ENCODE measurements at regions not wholly inside any gene's neighbourhood (a gene's known extent, or its start where the extent isn't known, plus 50 kb on each side); places are given as distances from the start of the nearest gene placed in this dataset.
"Not testable (repeated sequence)": the region's sequence is repeated elsewhere in the genome, so short reads cannot be mapped to it uniquely, and the experiment has no call there.

GRCh38 chr11:103806130-103806895 is 230.1 kb upstream of the DDI1 start:
- H3K27ac ChIP-seq (ENCODE audit: low read depth, low read length): no peak overlapping the region

GRCh38 chr11:103807806-103808205 is 228.6 kb upstream of the DDI1 start:
- Histone ChIP-seq H3K27ac (ENCODE audit: low read depth, low read length) (no peak overlapping the region), H3K36me3 (ENCODE audit: control insufficient read depth in 3 of 3, insufficient read depth in 3 of 3, low read length in 3 of 3) (no peaks in the 10 kb centered on the region), H3K4me1 (ENCODE audit: control insufficient read depth in 3 of 3, insufficient read depth in 3 of 3, low read length in 3 of 3) (no peaks in the 10 kb centered on the region)

More at GRCh38 chr11:103806130-103806895, 230.1 kb upstream of the DDI1 start:
- Histone ChIP-seq H3K4me3 (ENCODE audit: low read length in 3 of 3) (no peak overlapping the region), H3K9ac (ENCODE audit: low read depth in 1 of 3, low read length in 3 of 3) (no peak overlapping the region), H3K36me3 (ENCODE audit: control insufficient read depth in 3 of 3, insufficient read depth in 3 of 3, low read length in 3 of 3) (no peaks in the 10 kb centered on the region), H3K27me3 (ENCODE audit: control insufficient read depth in 3 of 3, insufficient read depth in 3 of 3, low read length in 3 of 3) (no peaks in the 10 kb centered on the region), H3K9me3 (ENCODE audit: control insufficient read depth in 3 of 3, low read length in 3 of 3) (no peaks in the 10 kb centered on the region), H3K4me1 (ENCODE audit: control insufficient read depth in 3 of 3, insufficient read depth in 3 of 3, low read length in 3 of 3) (no peaks in the 10 kb centered on the region)

GRCh38 chr11:103808252-103808651 is 228.2 kb upstream of the DDI1 start:
- H3K27ac ChIP-seq (ENCODE audit: low read depth, low read length): no peak overlapping the region
- no peaks in the 10 kb centered on the region for H3K36me3 ChIP-seq (ENCODE audit: control insufficient read depth in 3 of 3, insufficient read depth in 3 of 3, low read length in 3 of 3)
- H3K9me3 ChIP-seq (ENCODE audit: control insufficient read depth in 3 of 3, low read length in 3 of 3): no peaks in the 10 kb centered on the region
- no peak overlapping the region for H3K9ac ChIP-seq (ENCODE audit: low read depth in 1 of 3, low read length in 3 of 3)
- H3K27me3 ChIP-seq (ENCODE audit: control insufficient read depth in 3 of 3, insufficient read depth in 3 of 3, low read length in 3 of 3): no peaks in the 10 kb centered on the region
- no peak overlapping the region for H3K4me3 ChIP-seq (ENCODE audit: low read length in 3 of 3)
- no peaks in the 10 kb centered on the region for H3K4me1 ChIP-seq (ENCODE audit: control insufficient read depth in 3 of 3, insufficient read depth in 3 of 3, low read length in 3 of 3)

More at GRCh38 chr11:103807806-103808205, 228.6 kb upstream of the DDI1 start:
- Histone ChIP-seq H3K27me3 (ENCODE audit: control insufficient read depth in 3 of 3, insufficient read depth in 3 of 3, low read length in 3 of 3) (no peaks in the 10 kb centered on the region), H3K4me3 (ENCODE audit: low read length in 3 of 3) (no peak overlapping the region), H3K9ac (ENCODE audit: low read depth in 1 of 3, low read length in 3 of 3) (no peak overlapping the region), H3K9me3 (ENCODE audit: control insufficient read depth in 3 of 3, low read length in 3 of 3) (no peaks in the 10 kb centered on the region)

- Histone ChIP-seq H3K4me3 (ENCODE audit: low read length in 3 of 3) (no peak overlapping the region), H3K4me1 (ENCODE audit: control insufficient read depth in 3 of 3, insufficient read depth in 3 of 3, low read length in 3 of 3) (no peaks in the 10 kb centered on the region), H3K27me3 (ENCODE audit: control insufficient read depth in 3 of 3, insufficient read depth in 3 of 3, low read length in 3 of 3) (no peaks in the 10 kb centered on the region)
Observed at GRCh38 chr11:103811870-103812455, 224.5 kb upstream of the DDI1 start.

GRCh38 chr11:103812680-103813079 is 223.8 kb upstream of the DDI1 start:
- no peak overlapping the region for H3K9ac ChIP-seq (ENCODE audit: low read depth in 1 of 3, low read length in 3 of 3)
- no peaks in the 10 kb centered on the region for H3K9me3 ChIP-seq (ENCODE audit: control insufficient read depth in 3 of 3, low read length in 3 of 3)
- H3K36me3 ChIP-seq (ENCODE audit: control insufficient read depth in 3 of 3, insufficient read depth in 3 of 3, low read length in 3 of 3): no peaks in the 10 kb centered on the region
- no peaks in the 10 kb centered on the region for H3K4me1 ChIP-seq (ENCODE audit: control insufficient read depth in 3 of 3, insufficient read depth in 3 of 3, low read length in 3 of 3)
- no peak overlapping the region for H3K4me3 ChIP-seq (ENCODE audit: low read length in 3 of 3)
- H3K27ac ChIP-seq (ENCODE audit: low read depth, low read length): no peak overlapping the region
- H3K27me3 ChIP-seq (ENCODE audit: control insufficient read depth in 3 of 3, insufficient read depth in 3 of 3, low read length in 3 of 3): no peaks in the 10 kb centered on the region

More at GRCh38 chr11:103811870-103812455, 224.5 kb upstream of the DDI1 start:
- no peak overlapping the region for H3K9ac ChIP-seq (ENCODE audit: low read depth in 1 of 3, low read length in 3 of 3)
- H3K36me3 ChIP-seq (ENCODE audit: control insufficient read depth in 3 of 3, insufficient read depth in 3 of 3, low read length in 3 of 3): no peaks in the 10 kb centered on the region
- H3K9me3 ChIP-seq (ENCODE audit: control insufficient read depth in 3 of 3, low read length in 3 of 3): no peaks in the 10 kb centered on the region
- no peak overlapping the region for H3K27ac ChIP-seq (ENCODE audit: low read depth, low read length)

- H3K4me3 ChIP-seq (ENCODE audit: low read length in 3 of 3); H3K36me3 ChIP-seq (ENCODE audit: control insufficient read depth in 3 of 3, insufficient read depth in 3 of 3, low read length in 3 of 3); H3K4me1 ChIP-seq (ENCODE audit: control insufficient read depth in 3 of 3, insufficient read depth in 3 of 3, low read length in 3 of 3); H3K27me3 ChIP-seq (ENCODE audit: control insufficient read depth in 3 of 3, insufficient read depth in 3 of 3, low read length in 3 of 3); H3K9me3 ChIP-seq (ENCODE audit: control insufficient read depth in 3 of 3, low read length in 3 of 3); H3K9ac ChIP-seq (ENCODE audit: low read depth in 1 of 3, low read length in 3 of 3); H3K27ac ChIP-seq (ENCODE audit: low read depth, low read length): not testable (repeated sequence)
Observed at GRCh38 chr11:103820345-103820744, 216.1 kb upstream of the DDI1 start.

- no peaks in the 10 kb centered on the region for H3K9me3 ChIP-seq (ENCODE audit: control insufficient read depth in 3 of 3, low read length in 3 of 3)
- no peak overlapping the region for H3K27ac ChIP-seq (ENCODE audit: low read depth, low read length)
Observed at GRCh38 chr11:103824116-103824515, 212.3 kb upstream of the DDI1 start.

GRCh38 chr11:103825469-103825868 is 211.0 kb upstream of the DDI1 start:
- Histone ChIP-seq H3K4me1 (ENCODE audit: control insufficient read depth in 3 of 3, insufficient read depth in 3 of 3, low read length in 3 of 3) (no peaks in the 10 kb centered on the region), H3K27me3 (ENCODE audit: control insufficient read depth in 3 of 3, insufficient read depth in 3 of 3, low read length in 3 of 3) (no peaks in the 10 kb centered on the region), H3K36me3 (ENCODE audit: control insufficient read depth in 3 of 3, insufficient read depth in 3 of 3, low read length in 3 of 3) (no peaks in the 10 kb centered on the region), H3K27ac (ENCODE audit: low read depth, low read length) (no peak overlapping the region), H3K9ac (ENCODE audit: low read depth in 1 of 3, low read length in 3 of 3) (no peak overlapping the region), H3K4me3 (ENCODE audit: low read length in 3 of 3) (no peak overlapping the region), H3K9me3 (ENCODE audit: control insufficient read depth in 3 of 3, low read length in 3 of 3) (peaks cover 0 to under 1% (median 0%) of the 10 kb centered on the region in 3 donors)

More at GRCh38 chr11:103824116-103824515, 212.3 kb upstream of the DDI1 start:
- H3K4me3 ChIP-seq (ENCODE audit: low read length in 3 of 3): no peak overlapping the region
- no peaks in the 10 kb centered on the region for H3K4me1 ChIP-seq (ENCODE audit: control insufficient read depth in 3 of 3, insufficient read depth in 3 of 3, low read length in 3 of 3)
- no peak overlapping the region for H3K9ac ChIP-seq (ENCODE audit: low read depth in 1 of 3, low read length in 3 of 3)
- no peaks in the 10 kb centered on the region for H3K36me3 ChIP-seq (ENCODE audit: control insufficient read depth in 3 of 3, insufficient read depth in 3 of 3, low read length in 3 of 3)
- no peaks in the 10 kb centered on the region for H3K27me3 ChIP-seq (ENCODE audit: control insufficient read depth in 3 of 3, insufficient read depth in 3 of 3, low read length in 3 of 3)

- H3K27me3 ChIP-seq (ENCODE audit: control insufficient read depth in 3 of 3, insufficient read depth in 3 of 3, low read length in 3 of 3): no peaks in the 10 kb centered on the region
- no peaks in the 10 kb centered on the region for H3K4me1 ChIP-seq (ENCODE audit: control insufficient read depth in 3 of 3, insufficient read depth in 3 of 3, low read length in 3 of 3)
- H3K36me3 ChIP-seq (ENCODE audit: control insufficient read depth in 3 of 3, insufficient read depth in 3 of 3, low read length in 3 of 3): no peaks in the 10 kb centered on the region
- H3K9me3 ChIP-seq (ENCODE audit: control insufficient read depth in 3 of 3, low read length in 3 of 3): peaks cover 2 to 3% (median 2%) of the 10 kb centered on the region in 3 donors
- no peak overlapping the region for H3K4me3 ChIP-seq (ENCODE audit: low read length in 3 of 3)
- H3K9ac ChIP-seq (ENCODE audit: low read depth in 1 of 3, low read length in 3 of 3): no peak overlapping the region
- H3K27ac ChIP-seq (ENCODE audit: low read depth, low read length): no peak overlapping the region
Observed at GRCh38 chr11:103826856-103827255, 209.6 kb upstream of the DDI1 start.

GRCh38 chr11:103829596-103829995 is 206.8 kb upstream of the DDI1 start:
- H3K9me3 ChIP-seq (ENCODE audit: control insufficient read depth in 3 of 3, low read length in 3 of 3): peaks cover 2 to 4% (median 2%) of the 10 kb centered on the region in 3 donors

More at GRCh38 chr11:103829596-103829995, 206.8 kb upstream of the DDI1 start:
- Histone ChIP-seq H3K27me3 (ENCODE audit: control insufficient read depth in 3 of 3, insufficient read depth in 3 of 3, low read length in 3 of 3) (no peaks in the 10 kb centered on the region), H3K36me3 (ENCODE audit: control insufficient read depth in 3 of 3, insufficient read depth in 3 of 3, low read length in 3 of 3) (no peaks in the 10 kb centered on the region), H3K9ac (ENCODE audit: low read depth in 1 of 3, low read length in 3 of 3) (no peak overlapping the region), H3K4me1 (ENCODE audit: control insufficient read depth in 3 of 3, insufficient read depth in 3 of 3, low read length in 3 of 3) (no peaks in the 10 kb centered on the region), H3K27ac (ENCODE audit: low read depth, low read length) (no peak overlapping the region), H3K4me3 (ENCODE audit: low read length in 3 of 3) (no peak overlapping the region)

All from skeletal muscle tissue (tissue), 3 donors.